PC-3 (cell line): ENCODE measurements at regions not wholly inside any gene's neighbourhood (a gene's known extent, or its start where the extent isn't known, plus 50 kb on each side); places are given as distances from the start of the nearest gene placed in this dataset.

Experiments used
- ATAC-seq: fragments of 200-7000 bp; cut with Tn5 transposase; 2 replicates; pipeline ENCODE4 v1.9.1; 2020; ENCODE audit warnings: mild to moderate bottlenecking, moderate library complexity
- BruUV-seq: library from RNA; stranded (reverse); fragments of 400-500 nt; replicated peaks from 2 replicates; lab custom pipeline; 2021; lab: Mats Ljungman, UMichigan
- CTCF ChIA-PET: fragments of 300-600 bp; sonication (Branson Sonifier 250); formaldehyde crosslinking; loops from one replicate; lab custom pipeline; 2022; ENCODE audit warnings: antibody characterized with exemption; lab: Charles Lee
- POLR2A ChIA-PET: fragments of 300-600 bp; sonication (Branson Sonifier 250); formaldehyde crosslinking; loops from one replicate; lab custom pipeline; 2022; ENCODE audit warnings: antibody characterized with exemption; ENCODE audit not compliant: unreplicated experiment; lab: Charles Lee
- DNase-seq: peaks from one replicate; pipeline ENCODE4 v3.0.0-alpha.2; 2015
- H2AFZ ChIP-seq: fragments of 300-600 bp; sonication (generic); 2 replicates; pipeline ENCODE4 v1.6.0; 2016; ENCODE audit warnings: antibody characterized with exemption, low read length
- H3F3A ChIP-seq: fragments of 300-600 bp; sonication (generic); one replicate; pipeline ENCODE4 v1.6.0; 2017; ENCODE audit warnings: antibody characterized with exemption, low read length, control low read depth, mild to moderate bottlenecking; ENCODE audit not compliant: unreplicated experiment
- H3K27ac ChIP-seq: fragments of 300-600 bp; sonication (generic); 2 replicates; pipeline ENCODE4 v1.5.1; 2016; ENCODE audit warnings: mild to moderate bottlenecking, low read length
- H3K27me3 ChIP-seq: fragments of 300-600 bp; sonication (generic); 2 replicates; pipeline ENCODE4 v1.6.1; 2016; ENCODE audit warnings: low read length, mixed read lengths
- H3K36me3 ChIP-seq: fragments of 300-600 bp; sonication (generic); 2 replicates; pipeline ENCODE4 v1.6.1; 2016; ENCODE audit warnings: low read depth, mixed run types, low read length, mixed read lengths
- H3K4me1 ChIP-seq: fragments of 300-600 bp; sonication (generic); 2 replicates; pipeline ENCODE4 v1.5.1; 2016; ENCODE audit warnings: low read length; ENCODE audit not compliant: insufficient read depth
- H3K4me2 ChIP-seq: fragments of 300-600 bp; sonication (generic); 2 replicates; pipeline ENCODE4 v1.6.0; 2016; ENCODE audit warnings: low read length
- H3K4me3 ChIP-seq: fragments of 300-600 bp; sonication (generic); 2 replicates; pipeline ENCODE4 v1.5.1; 2016; ENCODE audit warnings: mild to moderate bottlenecking, low read length, mixed read lengths
- H3K79me2 ChIP-seq: fragments of 300-600 bp; sonication (generic); 2 replicates; pipeline ENCODE4 v1.6.1; 2017; ENCODE audit warnings: low read length, mixed read lengths
- H3K9ac ChIP-seq: fragments of 300-600 bp; sonication (generic); 2 replicates; pipeline ENCODE4 v1.6.0; 2016; ENCODE audit warnings: mild to moderate bottlenecking, low read length
- H3K9me2 ChIP-seq: fragments of 300-600 bp; sonication (generic); replicated peaks from 2 replicates; pipeline ENCODE4 v1.6.1; 2016; ENCODE audit warnings: mixed run types, low read length, mixed read lengths
- H3K9me3 ChIP-seq: fragments of 300-600 bp; sonication (generic); 2 replicates; pipeline ENCODE4 v1.6.1; 2016; ENCODE audit warnings: low read length, mixed read lengths
- H4K20me1 ChIP-seq: fragments of 300-600 bp; sonication (generic); 2 replicates; pipeline ENCODE4 v1.6.1; 2016; ENCODE audit warnings: low read length, mixed read lengths
- CTCF ChIP-seq: fragments of 300-600 bp; sonication (generic); conservative IDR thresholded peaks from 2 replicates; pipeline ENCODE4 v1.5.1; 2017; ENCODE audit warnings: antibody characterized with exemption, low read depth, mild to moderate bottlenecking, low read length
- EZH2 ChIP-seq: fragments of 300-600 bp; sonication (generic); IDR thresholded peaks from one replicate; pipeline ENCODE4 v1.6.1; 2017; ENCODE audit warnings: antibody characterized with exemption, mild to moderate bottlenecking, low read length; ENCODE audit not compliant: unreplicated experiment
- EZH2phosphoT487 ChIP-seq: fragments of 300-600 bp; sonication (generic); IDR thresholded peaks from 2 replicates; pipeline ENCODE4 v1.6.1; 2018; ENCODE audit warnings: mild to moderate bottlenecking, antibody characterized with exemption, low read length, borderline replicate concordance
- intact Hi-C: fragments of 100-400 bp; cut with micrococcal nuclease; formaldehyde crosslinking; loops from 2 replicates; pipeline ENCODE4 v1.9.0; 2023

- Histone ChIP-seq H3K9me2 (no peaks in the 10 kb centered on the region), H3K36me3 (no peaks in the 10 kb centered on the region), H3K4me2 (no peak overlapping the region), H3F3A (no peaks in the 10 kb centered on the region), H3K79me2 (no peaks in the 10 kb centered on the region), H3K9me3 (no peaks in the 10 kb centered on the region), H3K4me1 (no peaks in the 10 kb centered on the region), H3K27ac (no peak overlapping the region), H2AFZ (no peak overlapping the region), H3K27me3 (no peaks in the 10 kb centered on the region), H3K4me3 (no peak overlapping the region), H4K20me1 (no peaks in the 10 kb centered on the region), H3K9ac (no peak overlapping the region)
- ChIA-PET POLR2A (no interaction called here), CTCF (no interaction called here)
- no peak for TF ChIP-seq EZH2phosphoT487
- no peak for TF ChIP-seq CTCF
- TF ChIP-seq EZH2, result no peak
- DNase-seq (no peak), ATAC-seq (no peak)
- intact Hi-C loops, result no loop called here
- no TSS peak for BruUV-seq
Measured at GRCh38 chr1:75014250-75014649, 119.9 kb upstream of the LHX8 start.

- Histone ChIP-seq H3K27ac (no peak overlapping the region), H3K36me3 (no peaks in the 10 kb centered on the region), H3K9me3 (no peaks in the 10 kb centered on the region), H3K9me2 (no peaks in the 10 kb centered on the region), H2AFZ (no peak overlapping the region), H3F3A (no peaks in the 10 kb centered on the region), H4K20me1 (no peaks in the 10 kb centered on the region), H3K4me2 (no peak overlapping the region), H3K27me3 (0 out of 2 replicates have a peak, but pooled peaks cover 4% of the 10 kb centered on the region), H3K9ac (no peak overlapping the region), H3K79me2 (no peaks in the 10 kb centered on the region), H3K4me1 (no peaks in the 10 kb centered on the region), H3K4me3 (no peak overlapping the region)
- ChIA-PET POLR2A (no interaction called here), CTCF (no interaction called here)
- no peak for TF ChIP-seq CTCF
- TF ChIP-seq EZH2phosphoT487, result no peak
- no peak for TF ChIP-seq EZH2
- intact Hi-C loops, result no loop called here
- DNase-seq (no peak), ATAC-seq (no peak)
- BruUV-seq, result no TSS peak
Measured at GRCh38 chr1:75023005-75023404, 111.2 kb upstream of the LHX8 start.

- CTCF ChIA-PET, result no interaction called here
Measured at GRCh38 chr1:75034376-75034775, 99.8 kb upstream of the LHX8 start.

More at GRCh38 chr1:75034376-75034775, 99.8 kb upstream of the LHX8 start:
- H3K27ac ChIP-seq, result no peak overlapping the region
- H3K4me1 ChIP-seq, result no peaks in the 10 kb centered on the region
- intact Hi-C loops, result no loop called here
- DNase-seq (no peak), ATAC-seq (no peak)
- 0 out of 2 replicates have a peak, but pooled peaks cover 4% of the 10 kb centered on the region for H3K9me3 ChIP-seq
- TF ChIP-seq EZH2 (no peak), EZH2phosphoT487 (no peak), CTCF (no peak)
- H3K79me2 ChIP-seq, result no peaks in the 10 kb centered on the region
- H3K9ac ChIP-seq, result no peak overlapping the region
- no peak overlapping the region for H2AFZ ChIP-seq
- BruUV-seq, result no TSS peak
- H3F3A ChIP-seq, result no peaks in the 10 kb centered on the region
- no peaks in the 10 kb centered on the region for H4K20me1 ChIP-seq
- H3K4me2 ChIP-seq, result no peak overlapping the region
- H3K4me3 ChIP-seq, result no peak overlapping the region
- H3K36me3 ChIP-seq, result no peaks in the 10 kb centered on the region
- POLR2A ChIA-PET, result no interaction called here
- H3K9me2 ChIP-seq, result no peaks in the 10 kb centered on the region
- no peaks in the 10 kb centered on the region for H3K27me3 ChIP-seq
